ENCODE measurements at regions not wholly inside any gene's neighbourhood (a gene's known extent, or its start where the extent isn't known, plus 50 kb on each side); places are given as distances from the start of the nearest gene placed in this dataset.

- no peaks in the 10 kb centered on the region for H3K36me3 ChIP-seq (ENCODE audit: low read depth)
- no peaks in the 10 kb centered on the region for H3K27me3 ChIP-seq (replicated peaks; ENCODE audit: insufficient read depth)
- no peak overlapping the region for H3K27ac ChIP-seq
- no peak overlapping the region for H2AFZ ChIP-seq
- H4K20me1 ChIP-seq (ENCODE audit: insufficient read depth) = no peaks in the 10 kb centered on the region
- no peak for DNase-seq
- WGBS, 2 experiments (ENCODE audit: low coverage in 1 of 2, low lambda C conversion rate in 2 of 2, missing lambda C conversion rate in 2 of 2) = 48 to 54% methylated on average over 17 of the region's 17 CpGs
- no peak overlapping the region for H3K4me3 ChIP-seq
- no peak overlapping the region for H3K4me2 ChIP-seq (ENCODE audit: unreplicated experiment)
- H3K9me2 ChIP-seq (ENCODE audit: insufficient read depth) = no peaks in the 10 kb centered on the region
- TF ChIP-seq EZH2 (IDR thresholded peaks at IDR 0.05; ENCODE audit: insufficient read depth, poor library complexity, severe bottlenecking) (no peak), EZH2phosphoT487 (IDR thresholded peaks at IDR 0.05; ENCODE audit: insufficient read depth, low read depth) (no peak)
- H3F3A ChIP-seq (ENCODE audit: insufficient read depth) = no peaks in the 10 kb centered on the region
- H3K4me1 ChIP-seq (ENCODE audit: insufficient read depth) = no peaks in the 10 kb centered on the region
- in situ Hi-C loops (cut with MboI) = no loop called here
- H3K9ac ChIP-seq = no peak overlapping the region
- H3K79me2 ChIP-seq (ENCODE audit: insufficient read depth) = no peaks in the 10 kb centered on the region
- no peaks in the 10 kb centered on the region for H3K9me3 ChIP-seq (ENCODE audit: low read depth)
Observed at GRCh38 chr14:106845286-106846087, 1319.1 kb downstream of the TMEM121 start.

DNA sequence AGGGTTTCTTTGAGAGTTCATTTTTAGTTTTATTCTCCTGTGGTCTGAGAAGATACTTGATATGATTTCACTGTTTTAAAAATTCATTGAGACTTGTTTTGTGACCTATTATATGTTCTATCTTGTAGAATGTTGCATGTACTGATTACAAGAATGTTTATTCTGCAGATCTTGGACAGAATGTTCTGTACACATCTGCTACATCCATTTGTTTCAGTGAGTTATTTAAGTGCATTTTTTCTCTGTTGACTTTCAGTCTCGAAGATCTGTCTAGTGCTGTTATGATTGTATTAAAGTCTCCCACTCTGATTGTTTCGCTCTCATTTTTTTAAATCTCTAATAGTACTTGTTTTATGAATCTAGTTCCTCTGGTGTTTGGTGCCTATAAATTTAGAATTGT is 1319.8 kb downstream of the TMEM121 start:
- Histone ChIP-seq H3K4me1 (ENCODE audit: insufficient read depth) (no peaks in the 10 kb centered on the region), H3K9ac (no peak overlapping the region), H3K27ac (no peak overlapping the region), H2AFZ (no peak overlapping the region), H3K27me3 (replicated peaks; ENCODE audit: insufficient read depth) (no peaks in the 10 kb centered on the region), H3K4me3 (no peak overlapping the region), H3K36me3 (ENCODE audit: low read depth) (no peaks in the 10 kb centered on the region), H3K9me3 (ENCODE audit: low read depth) (no peaks in the 10 kb centered on the region), H4K20me1 (ENCODE audit: insufficient read depth) (no peaks in the 10 kb centered on the region), H3F3A (ENCODE audit: insufficient read depth) (no peaks in the 10 kb centered on the region), H3K79me2 (ENCODE audit: insufficient read depth) (no peaks in the 10 kb centered on the region), H3K4me2 (ENCODE audit: unreplicated experiment) (no peak overlapping the region), H3K9me2 (ENCODE audit: insufficient read depth) (no peaks in the 10 kb centered on the region)
- no peak for TF ChIP-seq EZH2phosphoT487 (IDR thresholded peaks at IDR 0.05; ENCODE audit: insufficient read depth, low read depth)
- TF ChIP-seq EZH2 (IDR thresholded peaks at IDR 0.05; ENCODE audit: insufficient read depth, poor library complexity, severe bottlenecking) = no peak
- in situ Hi-C loops (cut with MboI) = no loop called here
- no peak for DNase-seq
- WGBS, 2 experiments (ENCODE audit: low coverage in 1 of 2, low lambda C conversion rate in 2 of 2, missing lambda C conversion rate in 2 of 2) = 21 to 22% methylated on average over 2 of the region's 2 CpGs

- Histone ChIP-seq H3K4me1 (ENCODE audit: insufficient read depth) (no peaks in the 10 kb centered on the region), H3K79me2 (ENCODE audit: insufficient read depth) (no peaks in the 10 kb centered on the region), H4K20me1 (ENCODE audit: insufficient read depth) (no peaks in the 10 kb centered on the region), H3K9me2 (ENCODE audit: insufficient read depth) (no peaks in the 10 kb centered on the region), H3K4me2 (ENCODE audit: unreplicated experiment) (no peak overlapping the region), H3F3A (ENCODE audit: insufficient read depth) (no peaks in the 10 kb centered on the region), H2AFZ (no peak overlapping the region), H3K9ac (no peak overlapping the region), H3K36me3 (ENCODE audit: low read depth) (no peaks in the 10 kb centered on the region), H3K27ac (no peak overlapping the region), H3K4me3 (no peak overlapping the region), H3K9me3 (ENCODE audit: low read depth) (no peaks in the 10 kb centered on the region), H3K27me3 (replicated peaks; ENCODE audit: insufficient read depth) (no peaks in the 10 kb centered on the region)
- in situ Hi-C loops (cut with MboI) = no loop called here
- DNase-seq = no peak
- WGBS, 2 experiments (ENCODE audit: low coverage in 1 of 2, low lambda C conversion rate in 2 of 2, missing lambda C conversion rate in 2 of 2) = 4 to 9% methylated on average over 3 of the region's 3 CpGs
- TF ChIP-seq EZH2phosphoT487 (IDR thresholded peaks at IDR 0.05; ENCODE audit: insufficient read depth, low read depth) = no peak
- no peak for TF ChIP-seq EZH2 (IDR thresholded peaks at IDR 0.05; ENCODE audit: insufficient read depth, poor library complexity, severe bottlenecking)
Observed at GRCh38 chr14:106848330-106849121, 1322.1 kb downstream of the TMEM121 start.

DNA sequence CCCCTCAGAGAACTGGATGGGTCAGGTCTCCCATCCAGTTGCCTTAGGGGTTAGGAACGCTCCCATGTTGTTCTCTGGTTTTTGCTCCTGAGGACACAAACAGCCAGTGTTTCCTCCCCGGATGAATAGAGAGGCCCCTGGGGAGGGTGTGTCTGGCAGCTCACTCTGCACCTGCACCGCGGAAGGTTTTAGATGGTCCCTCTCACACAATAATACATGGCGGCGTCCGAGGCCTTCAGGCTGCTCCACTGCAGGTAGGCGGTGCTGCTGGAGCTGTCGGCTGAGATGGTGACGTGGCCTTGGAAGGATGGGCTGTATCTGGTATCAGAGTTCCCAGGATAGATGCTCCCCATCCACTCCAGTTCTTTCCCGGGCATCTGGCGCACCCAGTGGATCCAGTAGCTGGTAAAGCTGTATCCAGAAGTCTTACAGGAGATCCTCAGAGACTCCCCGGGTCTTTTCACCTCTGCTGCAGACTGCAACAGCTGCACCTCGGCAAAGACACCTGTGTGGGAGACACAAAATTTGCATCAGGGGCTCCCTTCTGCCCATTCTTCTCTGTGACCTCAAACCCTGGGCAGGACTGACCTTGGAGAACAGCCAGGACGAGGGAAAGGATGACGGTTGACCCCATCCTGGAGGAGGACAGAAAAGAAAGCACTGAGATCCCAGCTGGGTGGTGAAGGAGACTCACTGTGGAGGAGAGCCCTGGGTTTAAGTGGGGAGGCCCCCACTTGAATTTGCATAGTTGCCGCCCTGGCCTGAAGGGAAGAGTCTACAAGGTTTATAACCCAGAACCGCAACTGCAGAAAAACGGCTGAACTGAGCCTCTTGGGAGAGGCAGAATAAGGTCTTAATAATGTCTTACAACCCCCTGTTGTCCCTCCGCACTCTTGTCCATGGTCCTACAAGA is 1324.8 kb downstream of the TMEM121 start:
- no peaks in the 10 kb centered on the region for H3K36me3 ChIP-seq (ENCODE audit: low read depth)
- no peak overlapping the region for H3K4me3 ChIP-seq
- H2AFZ ChIP-seq = no peak overlapping the region
- H3K27me3 ChIP-seq (replicated peaks; ENCODE audit: insufficient read depth) = no peaks in the 10 kb centered on the region
- no peak overlapping the region for H3K9ac ChIP-seq
- no peaks in the 10 kb centered on the region for H3K79me2 ChIP-seq (ENCODE audit: insufficient read depth)
- no peak overlapping the region for H3K27ac ChIP-seq
- no peaks in the 10 kb centered on the region for H4K20me1 ChIP-seq (ENCODE audit: insufficient read depth)
- H3K4me1 ChIP-seq (ENCODE audit: insufficient read depth) = no peaks in the 10 kb centered on the region
- WGBS, 2 experiments (ENCODE audit: low coverage in 1 of 2, low lambda C conversion rate in 2 of 2, missing lambda C conversion rate in 2 of 2) = 29 to 30% methylated on average over 20 of the region's 20 CpGs
- H3K9me3 ChIP-seq (ENCODE audit: low read depth) = no peaks in the 10 kb centered on the region
- H3K4me2 ChIP-seq (ENCODE audit: unreplicated experiment) = no peak overlapping the region
- no peak for DNase-seq
- H3K9me2 ChIP-seq (ENCODE audit: insufficient read depth) = no peaks in the 10 kb centered on the region
- H3F3A ChIP-seq (ENCODE audit: insufficient read depth) = no peaks in the 10 kb centered on the region
- in situ Hi-C loops (cut with MboI) = no loop called here
- TF ChIP-seq EZH2 (IDR thresholded peaks at IDR 0.05; ENCODE audit: insufficient read depth, poor library complexity, severe bottlenecking) = no peak
- no peak for TF ChIP-seq EZH2phosphoT487 (IDR thresholded peaks at IDR 0.05; ENCODE audit: insufficient read depth, low read depth)
